Kidney (tissue), 13 donors: ENCODE measurements at regions not wholly inside any gene's neighbourhood (a gene's known extent, or its start where the extent isn't known, plus 50 kb on each side); places are given as distances from the start of the nearest gene placed in this dataset.

Experiments
- DNase-seq, 5 donors: peaks; one replicate each; pipeline ENCODE4 v3.0.0-alpha.2; 2013 to 2020
- FAIRE-seq: peaks from 2 replicates; lab custom pipeline; 2012; peaks lifted over from hg19 to GRCh38; lab: Jason Lieb, UNC
- H3K27ac ChIP-seq, 2 donors: one replicate each; pipeline ENCODE4 v1.7.0; 2013; ENCODE audit warnings: low read depth in 2 of 2, low read length in 2 of 2, inconsistent platforms in 1 of 2
- H3K27me3 ChIP-seq: one replicate; pipeline ENCODE4 v1.7.1; 2013; ENCODE audit warnings: low read length, inconsistent platforms; ENCODE audit not compliant: control insufficient read depth, insufficient read depth
- H3K36me3 ChIP-seq, 3 donors: one replicate each; pipeline versions ENCODE4 v1.7.0 to v1.7.1; 2013; ENCODE audit warnings: low read length in 3 of 3, control low read depth in 1 of 3, inconsistent platforms in 1 of 3; ENCODE audit not compliant: insufficient read depth in 3 of 3, control insufficient read depth in 2 of 3
- H3K4me1 ChIP-seq, 3 donors: one replicate each; pipeline versions ENCODE4 v1.7.0 to v1.7.1; 2013; ENCODE audit warnings: low read length in 3 of 3, inconsistent platforms in 1 of 3, low read depth in 1 of 3; ENCODE audit not compliant: control insufficient read depth in 2 of 3, insufficient read depth in 2 of 3
- H3K4me3 ChIP-seq, 3 donors: one replicate each; pipeline versions ENCODE4 v1.7.0 to v1.8.1; 2013; ENCODE audit warnings: low read length in 3 of 3, control low read depth in 1 of 3, inconsistent platforms in 1 of 3
- H3K9ac ChIP-seq, 3 donors: one replicate each; pipeline versions ENCODE4 v1.7.0 to v1.7.1; 2013; ENCODE audit warnings: low read length in 3 of 3, control low read depth in 1 of 3, inconsistent platforms in 1 of 3
- H3K9me3 ChIP-seq, 3 donors: one replicate each; pipeline versions ENCODE4 v1.7.0 to v1.7.1; 2013; ENCODE audit warnings: low read length in 3 of 3, control low read depth in 1 of 3, inconsistent platforms in 1 of 3; ENCODE audit not compliant: control insufficient read depth in 2 of 3, insufficient read depth in 1 of 3
- intact Hi-C: fragments of 100-400 bp; cut with DNase I; formaldehyde crosslinking; loops from one replicate; pipeline ENCODE4 v1.11.1; 2022
- TF ChIP-seq, protein P1 (sequence below): IDR thresholded peaks from 3 replicates; pipeline ENCODE4 v1.5.1; 2012; ENCODE audit warnings: mild to moderate bottlenecking, moderate library complexity, borderline replicate concordance; ENCODE audit not compliant: insufficient read depth; ENCODE audit errors: extremely low read depth
- donor health status: control.
- donor health status: control.
- donor health status: control.
- donor health status: control.
- donor health status: control.
- donor health status: DM: yes; HTN: yes; CAD: no.
- donor health status: Normal renal cell carcinoma (clear cell type).

DNA sequence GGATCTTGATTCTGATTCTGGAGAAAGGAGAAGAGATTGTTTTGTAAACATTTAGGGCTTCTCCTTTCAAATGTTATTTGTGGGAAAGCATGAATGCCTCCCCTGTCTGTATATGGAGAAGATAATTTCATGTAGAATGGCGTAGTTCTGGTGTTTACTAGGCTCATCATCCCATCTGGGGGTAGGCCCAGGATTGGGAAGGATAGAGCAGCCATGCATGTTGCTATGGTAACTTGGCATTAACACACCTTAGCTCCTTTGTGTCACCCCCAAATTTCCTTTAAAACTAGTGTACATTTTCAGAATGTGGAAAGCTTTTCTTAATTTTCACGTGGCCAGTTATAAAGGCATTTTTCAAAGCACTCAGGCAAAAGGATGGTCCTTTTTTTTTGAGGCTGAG is 57.5 kb upstream of the EED start:
- no peak overlapping the region for H3K4me3 ChIP-seq
- H3K27ac ChIP-seq: no peak overlapping the region
- DNase-seq (no peak), FAIRE-seq (no peak)
- no peaks in the 10 kb centered on the region for H3K9me3 ChIP-seq
- H3K27me3 ChIP-seq: no peaks in the 10 kb centered on the region
- intact Hi-C loops: no loop called here
- no peaks in the 10 kb centered on the region for H3K36me3 ChIP-seq
- H3K9ac ChIP-seq: no peak overlapping the region
- peaks cover 0 to 4% (median 0%) of the 10 kb centered on the region in 3 donors for H3K4me1 ChIP-seq
- TF ChIP-seq, protein P1, sequence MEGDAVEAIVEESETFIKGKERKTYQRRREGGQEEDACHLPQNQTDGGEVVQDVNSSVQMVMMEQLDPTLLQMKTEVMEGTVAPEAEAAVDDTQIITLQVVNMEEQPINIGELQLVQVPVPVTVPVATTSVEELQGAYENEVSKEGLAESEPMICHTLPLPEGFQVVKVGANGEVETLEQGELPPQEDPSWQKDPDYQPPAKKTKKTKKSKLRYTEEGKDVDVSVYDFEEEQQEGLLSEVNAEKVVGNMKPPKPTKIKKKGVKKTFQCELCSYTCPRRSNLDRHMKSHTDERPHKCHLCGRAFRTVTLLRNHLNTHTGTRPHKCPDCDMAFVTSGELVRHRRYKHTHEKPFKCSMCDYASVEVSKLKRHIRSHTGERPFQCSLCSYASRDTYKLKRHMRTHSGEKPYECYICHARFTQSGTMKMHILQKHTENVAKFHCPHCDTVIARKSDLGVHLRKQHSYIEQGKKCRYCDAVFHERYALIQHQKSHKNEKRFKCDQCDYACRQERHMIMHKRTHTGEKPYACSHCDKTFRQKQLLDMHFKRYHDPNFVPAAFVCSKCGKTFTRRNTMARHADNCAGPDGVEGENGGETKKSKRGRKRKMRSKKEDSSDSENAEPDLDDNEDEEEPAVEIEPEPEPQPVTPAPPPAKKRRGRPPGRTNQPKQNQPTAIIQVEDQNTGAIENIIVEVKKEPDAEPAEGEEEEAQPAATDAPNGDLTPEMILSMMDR: no peak

DNA sequence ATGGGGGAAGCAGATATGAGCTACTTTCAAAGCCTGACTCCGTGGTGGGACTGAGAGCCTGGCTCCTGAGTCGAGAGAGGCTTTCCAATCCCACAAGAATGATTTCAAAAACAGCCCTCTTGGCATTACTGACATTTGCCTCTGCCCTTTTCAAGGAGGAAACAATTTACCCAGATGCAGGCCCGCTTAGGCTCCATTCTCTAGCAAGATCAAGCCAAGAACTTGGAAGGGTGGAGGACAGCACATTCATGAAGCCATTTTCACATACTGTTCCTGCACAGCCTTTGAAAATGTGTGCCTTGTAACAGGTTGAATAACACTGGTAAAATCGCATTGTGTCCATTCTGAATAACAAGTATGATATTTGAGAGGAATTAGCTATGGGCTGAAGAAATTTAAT is 58.2 kb upstream of the EED start:
- TF ChIP-seq, protein P1: no peak
- Histone ChIP-seq H3K4me1 (peaks cover 0 to 4% (median 0%) of the 10 kb centered on the region in 3 donors), H3K9ac (no peak overlapping the region), H3K27ac (no peak overlapping the region), H3K9me3 (no peaks in the 10 kb centered on the region), H3K4me3 (no peak overlapping the region), H3K36me3 (no peaks in the 10 kb centered on the region), H3K27me3 (no peaks in the 10 kb centered on the region)
- no peak for DNase-seq
- intact Hi-C loops: no loop called here
- FAIRE-seq: no peak

DNA sequence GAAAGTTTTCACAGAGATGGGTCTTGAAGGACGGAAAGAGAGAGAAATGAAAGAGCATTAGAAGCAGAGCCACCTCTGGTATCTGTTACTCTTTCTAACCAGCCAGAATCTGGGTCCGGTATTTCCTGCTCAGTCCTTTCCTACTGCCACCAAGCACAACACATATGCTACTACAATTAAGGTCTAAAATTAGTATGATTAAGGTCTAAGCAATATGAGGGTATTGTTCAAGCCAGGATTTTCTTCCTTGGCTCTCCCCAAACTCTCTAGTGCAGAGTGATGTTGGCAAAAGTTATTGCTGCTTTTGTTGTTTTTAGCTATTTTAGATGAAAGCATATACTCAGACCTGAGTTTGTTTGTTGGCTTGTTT is 59.2 kb upstream of the EED start:
- H3K4me1 ChIP-seq: peaks cover 0 to 4% (median 0%) of the 10 kb centered on the region in 3 donors
- TF ChIP-seq, protein P1: no peak
- no peaks in the 10 kb centered on the region for H3K27me3 ChIP-seq
- no peak overlapping the region for H3K9ac ChIP-seq
- no peaks in the 10 kb centered on the region for H3K9me3 ChIP-seq
- DNase-seq (no peak), FAIRE-seq (no peak)
- H3K4me3 ChIP-seq: no peak overlapping the region
- H3K36me3 ChIP-seq: no peaks in the 10 kb centered on the region
- intact Hi-C loops: no loop called here
- no peak overlapping the region for H3K27ac ChIP-seq

DNA sequence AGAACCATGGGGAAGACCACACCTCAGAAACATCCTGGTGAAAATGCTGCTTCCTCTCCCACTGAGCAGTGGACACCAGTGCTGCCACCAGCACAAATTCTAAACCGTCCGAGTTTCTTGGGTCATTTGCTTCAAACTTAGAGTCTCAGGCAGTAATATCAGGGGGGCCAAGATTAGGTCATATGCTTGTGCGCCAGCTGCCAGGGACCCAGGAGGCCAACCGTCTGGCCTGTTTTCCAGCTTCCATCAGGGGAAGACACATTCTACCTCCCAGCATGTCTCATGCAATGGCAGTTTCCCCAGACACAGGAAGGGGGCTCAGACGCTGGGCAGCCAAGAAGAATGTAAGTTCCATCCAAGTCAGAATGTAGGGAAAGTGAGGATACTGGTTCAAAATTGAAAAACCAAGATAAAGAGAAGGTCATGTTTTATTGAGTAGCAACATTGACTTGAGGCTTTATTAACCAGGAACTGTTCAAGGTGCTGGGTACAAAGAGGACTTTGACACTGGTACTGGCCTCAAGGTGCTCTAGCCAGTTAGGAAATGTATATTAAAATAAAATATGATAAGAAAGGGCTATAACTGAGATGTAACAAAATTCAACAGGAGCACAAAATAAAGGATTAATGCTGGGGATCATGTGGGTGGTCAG is 59.7 kb upstream of the EED start:
- no peaks in the 10 kb centered on the region for H3K36me3 ChIP-seq
- H3K27ac ChIP-seq: no peak overlapping the region
- no peak overlapping the region for H3K4me3 ChIP-seq
- peaks cover 0 to 4% (median 0%) of the 10 kb centered on the region in 3 donors for H3K4me1 ChIP-seq
- no peaks in the 10 kb centered on the region for H3K9me3 ChIP-seq
- H3K27me3 ChIP-seq: no peaks in the 10 kb centered on the region
- FAIRE-seq: no peak
- intact Hi-C loops: no loop called here
- TF ChIP-seq, protein P1: no peak
- DNase-seq: no peak
- H3K9ac ChIP-seq: no peak overlapping the region
